Activated T-cell treated with anti-CD3 and anti-CD28 coated beads, Interleukin-2, amount 50 U/mL, for 4 hours (primary cell): ENCODE measurements at regions not wholly inside any gene's neighbourhood (a gene's known extent, or its start where the extent isn't known, plus 50 kb on each side); places are given as distances from the start of the nearest gene placed in this dataset.

ENCODE experiments used
- ATAC-seq, 2 donors: fragments of 200-7000 bp; cut with Tn5 transposase; one replicate each; pipeline ENCODE4 v1.10.0; 2021
- DNase-seq: peaks from one replicate; pipeline ENCODE4 v3.0.0-alpha.2; 2020
- H3K27me3 Mint-ChIP-seq: one replicate; pipeline ENCODE4 v1.8.0; 2021; ENCODE audit warnings: low read depth, mixed read lengths
- H3K36me3 Mint-ChIP-seq: one replicate; pipeline ENCODE4 v1.8.0; 2022; ENCODE audit warnings: mixed read lengths; ENCODE audit not compliant: insufficient read depth
- H3K4me1 Mint-ChIP-seq: one replicate; pipeline ENCODE4 v1.8.0; 2021; ENCODE audit warnings: low read depth, mixed read lengths
- H3K4me3 Mint-ChIP-seq: one replicate; pipeline ENCODE4 v1.8.0; 2021; ENCODE audit warnings: mild to moderate bottlenecking, moderate library complexity, mixed read lengths
- H3K9me3 Mint-ChIP-seq: one replicate; pipeline ENCODE4 v1.8.0; 2021; ENCODE audit warnings: mixed read lengths

DNA sequence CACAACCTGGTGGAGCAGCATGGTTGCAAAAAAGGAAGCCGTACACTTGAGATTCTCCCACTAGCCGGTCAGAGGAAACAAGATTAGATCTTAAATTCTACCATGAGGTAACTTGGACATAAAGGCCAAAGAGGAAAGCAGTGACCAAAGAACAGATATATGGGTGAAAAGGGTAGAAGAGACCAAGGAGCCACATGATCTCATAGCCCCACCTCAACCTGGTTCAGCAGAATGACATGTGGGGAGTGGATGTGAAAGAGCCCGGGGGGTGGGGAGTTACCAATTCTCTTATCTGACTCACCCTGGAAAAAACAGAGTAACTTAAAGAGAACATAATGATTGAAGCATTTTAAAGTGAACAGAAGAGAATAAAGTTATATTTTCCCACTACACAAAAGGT, 683.0 kb downstream of the DSC3 start:
- no peak for DNase-seq
- H3K9me3 Mint-ChIP-seq, result peaks cover 13% of the 10 kb centered on the region
- no peaks in the 10 kb centered on the region for H3K4me1 Mint-ChIP-seq
- no peak overlapping the region for H3K4me3 Mint-ChIP-seq
- H3K27me3 Mint-ChIP-seq, result no peaks in the 10 kb centered on the region
- ATAC-seq, result no peak
- no peaks in the 10 kb centered on the region for H3K36me3 Mint-ChIP-seq

DNA sequence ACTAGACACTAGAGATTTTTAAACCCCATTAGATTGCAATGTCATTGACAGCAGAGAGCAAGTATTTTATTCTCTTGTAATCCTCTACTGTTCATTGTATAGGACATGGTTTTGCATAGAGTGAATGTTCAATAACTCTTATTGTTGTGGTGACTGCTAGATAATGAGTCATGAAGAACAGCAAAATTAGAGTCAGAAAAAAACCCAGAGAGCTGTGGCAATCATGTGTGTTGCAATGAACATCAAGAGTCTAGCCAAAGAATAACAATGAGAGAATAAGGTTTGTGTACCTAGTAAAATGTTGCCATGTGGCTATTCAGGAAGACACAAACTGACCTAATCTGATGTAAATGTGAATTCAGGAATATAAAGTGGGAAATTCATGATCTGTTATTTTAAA, 684.0 kb downstream of the DSC3 start:
- H3K27me3 Mint-ChIP-seq, result no peaks in the 10 kb centered on the region
- no peak overlapping the region for H3K4me3 Mint-ChIP-seq
- ATAC-seq, result no peak
- peaks cover 10% of the 10 kb centered on the region for H3K9me3 Mint-ChIP-seq
- DNase-seq, result no peak
- no peaks in the 10 kb centered on the region for H3K4me1 Mint-ChIP-seq
- no peaks in the 10 kb centered on the region for H3K36me3 Mint-ChIP-seq

DNA sequence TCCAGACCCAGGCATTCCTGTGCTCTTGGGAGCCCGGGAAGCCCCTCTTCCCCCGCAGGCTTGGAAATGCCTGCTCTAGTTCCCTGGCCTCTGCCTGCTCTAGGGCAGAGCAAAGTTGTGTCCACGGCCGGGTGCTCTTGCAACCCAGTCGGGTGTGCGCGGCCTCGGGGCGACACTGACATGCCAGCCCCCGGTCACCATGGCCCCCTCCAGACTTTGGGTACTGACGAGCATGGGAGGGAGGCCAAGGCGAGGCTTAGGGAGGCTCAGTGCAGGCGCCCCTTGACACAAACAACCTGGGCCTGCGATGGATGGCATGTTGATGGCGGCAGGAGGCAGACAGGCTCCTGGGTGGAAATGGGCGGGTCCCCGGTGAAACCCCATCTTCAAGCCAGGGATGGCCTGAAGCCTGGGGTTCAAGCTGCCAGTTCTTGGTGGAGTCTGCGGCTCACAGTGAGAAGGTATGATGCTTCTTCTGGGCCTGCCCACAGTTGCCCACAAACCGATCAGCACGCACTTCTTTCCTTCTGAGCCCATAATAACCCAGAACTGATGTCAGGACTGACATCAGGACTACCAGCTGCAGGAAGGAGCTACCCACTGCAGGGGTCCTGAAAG, 689.9 kb downstream of the DSC3 start:
- no peak overlapping the region for H3K4me3 Mint-ChIP-seq
- no peak for DNase-seq
- no peaks in the 10 kb centered on the region for H3K4me1 Mint-ChIP-seq
- ATAC-seq, result no peak
- H3K27me3 Mint-ChIP-seq, result no peaks in the 10 kb centered on the region
- H3K36me3 Mint-ChIP-seq, result no peaks in the 10 kb centered on the region
- H3K9me3 Mint-ChIP-seq, result peaks cover 12% of the 10 kb centered on the region

DNA sequence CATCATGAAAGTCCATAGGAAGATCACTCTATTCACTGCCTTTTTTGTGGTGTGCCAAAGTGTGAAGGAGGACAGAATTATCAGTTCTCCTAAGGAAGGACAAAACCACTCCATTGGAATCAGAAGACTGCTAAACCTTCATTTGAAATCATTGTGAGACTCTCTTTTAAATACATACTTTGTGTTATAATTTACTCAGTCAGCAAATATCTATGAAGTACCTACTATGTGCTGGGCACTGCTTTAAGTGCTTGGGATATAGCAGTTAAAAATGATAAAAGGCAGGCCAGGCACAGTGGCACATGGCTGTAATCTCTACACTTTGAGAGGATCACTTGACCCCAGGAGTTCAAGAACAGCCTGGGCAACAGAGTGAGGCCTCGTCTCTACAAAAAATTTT, 692.3 kb downstream of the DSC3 start:
- no peaks in the 10 kb centered on the region for H3K27me3 Mint-ChIP-seq
- H3K36me3 Mint-ChIP-seq, result no peaks in the 10 kb centered on the region
- DNase-seq (no peak), ATAC-seq (no peak)
- H3K4me3 Mint-ChIP-seq, result no peak overlapping the region
- no peaks in the 10 kb centered on the region for H3K4me1 Mint-ChIP-seq
- peaks cover 9% of the 10 kb centered on the region for H3K9me3 Mint-ChIP-seq

DNA sequence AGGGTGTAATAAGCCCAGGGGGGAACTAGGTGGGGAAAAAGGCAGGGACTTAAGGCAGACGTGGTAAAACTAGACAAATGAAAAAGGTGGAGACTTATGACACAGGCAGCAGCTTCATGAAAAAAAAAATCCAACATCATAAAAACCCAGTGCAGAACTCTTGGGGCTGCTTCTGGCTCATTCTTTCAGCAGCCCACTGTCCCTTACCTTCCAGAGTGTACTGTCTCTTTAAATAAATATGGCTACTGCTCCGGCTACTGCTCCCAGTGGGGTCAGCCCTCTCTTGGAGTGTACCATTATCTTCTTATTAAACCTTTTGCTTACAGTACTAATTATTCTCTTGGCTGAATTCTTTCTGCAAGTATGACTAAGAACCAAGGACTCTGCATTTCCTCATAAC, 699.5 kb downstream of the DSC3 start:
- ATAC-seq (no peak), DNase-seq (no peak)
- Mint-ChIP-seq H3K27me3 (no peaks in the 10 kb centered on the region), H3K4me3 (no peak overlapping the region), H3K9me3 (peaks cover 9% of the 10 kb centered on the region), H3K4me1 (no peaks in the 10 kb centered on the region), H3K36me3 (no peaks in the 10 kb centered on the region)

DNA sequence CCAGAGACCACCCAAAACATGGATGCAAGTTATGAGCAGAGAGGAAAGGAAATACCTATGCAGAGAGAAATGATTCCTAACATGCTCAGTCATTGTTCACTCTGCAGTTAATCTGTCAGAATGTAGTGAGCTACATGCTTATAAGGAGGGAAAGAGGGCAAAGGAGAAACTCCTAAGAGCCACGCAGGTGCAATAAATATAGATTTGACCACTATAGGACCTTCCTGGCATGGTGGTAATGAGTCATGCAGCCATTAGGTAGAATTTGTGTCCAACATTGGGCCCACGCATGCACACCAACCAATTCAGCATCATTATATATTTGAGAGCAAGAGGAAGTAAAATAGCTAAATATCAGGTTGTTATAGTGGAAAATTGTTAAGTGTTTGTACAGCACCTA, 699.9 kb downstream of the DSC3 start:
- DNase-seq (no peak), ATAC-seq (no peak)
- Mint-ChIP-seq H3K4me3 (no peak overlapping the region), H3K27me3 (no peaks in the 10 kb centered on the region), H3K36me3 (no peaks in the 10 kb centered on the region), H3K9me3 (peaks cover 7% of the 10 kb centered on the region), H3K4me1 (no peaks in the 10 kb centered on the region)

DNA sequence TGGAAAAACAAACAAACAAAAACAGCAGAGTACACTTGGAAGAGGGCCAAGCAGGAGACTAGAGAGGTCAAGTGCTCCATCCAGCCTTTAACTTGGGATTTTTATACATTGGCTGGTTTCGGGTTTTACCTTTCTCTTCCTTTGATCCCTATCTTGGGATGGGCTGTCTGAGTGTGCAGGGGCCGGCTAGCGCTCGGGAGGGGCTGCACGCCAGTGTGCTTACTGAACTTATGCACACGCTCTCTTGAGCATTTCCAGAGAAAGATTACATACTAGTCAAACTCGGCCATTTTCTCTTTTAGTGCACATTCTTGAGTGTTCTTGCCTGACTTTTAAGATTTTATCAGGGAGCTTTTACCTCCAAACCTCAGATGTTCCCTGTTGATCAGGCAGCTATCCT, 707.8 kb downstream of the DSC3 start:
- H3K4me3 Mint-ChIP-seq, result no peak overlapping the region
- no peak for ATAC-seq
- H3K4me1 Mint-ChIP-seq, result no peaks in the 10 kb centered on the region
- H3K36me3 Mint-ChIP-seq, result no peaks in the 10 kb centered on the region
- DNase-seq, result no peak
- peaks cover 18% of the 10 kb centered on the region for H3K9me3 Mint-ChIP-seq
- no peaks in the 10 kb centered on the region for H3K27me3 Mint-ChIP-seq

DNA sequence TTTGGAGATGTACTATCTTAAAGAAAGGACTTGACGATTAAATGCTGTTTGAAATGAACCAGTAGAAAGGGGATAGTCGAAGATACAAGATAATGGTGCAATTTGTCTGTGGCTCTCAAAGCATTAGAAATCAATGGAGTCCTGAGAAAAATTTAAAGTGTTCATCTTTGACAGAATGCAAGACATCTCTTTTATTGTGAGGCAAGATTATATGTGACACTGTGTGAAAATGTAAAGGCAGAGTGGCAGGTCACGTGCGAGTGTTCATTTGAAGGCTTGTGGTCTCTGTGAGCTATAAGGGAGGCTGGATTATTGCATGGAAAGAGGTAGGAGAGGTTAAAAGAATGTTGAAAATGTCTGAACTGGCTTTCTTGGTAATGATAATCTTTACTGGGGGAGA, 709.2 kb downstream of the DSC3 start:
- no peaks in the 10 kb centered on the region for H3K27me3 Mint-ChIP-seq
- no peak for ATAC-seq
- no peak overlapping the region for H3K4me3 Mint-ChIP-seq
- no peak for DNase-seq
- no peaks in the 10 kb centered on the region for H3K4me1 Mint-ChIP-seq
- H3K36me3 Mint-ChIP-seq, result no peaks in the 10 kb centered on the region
- H3K9me3 Mint-ChIP-seq, result peaks cover 25% of the 10 kb centered on the region

DNA sequence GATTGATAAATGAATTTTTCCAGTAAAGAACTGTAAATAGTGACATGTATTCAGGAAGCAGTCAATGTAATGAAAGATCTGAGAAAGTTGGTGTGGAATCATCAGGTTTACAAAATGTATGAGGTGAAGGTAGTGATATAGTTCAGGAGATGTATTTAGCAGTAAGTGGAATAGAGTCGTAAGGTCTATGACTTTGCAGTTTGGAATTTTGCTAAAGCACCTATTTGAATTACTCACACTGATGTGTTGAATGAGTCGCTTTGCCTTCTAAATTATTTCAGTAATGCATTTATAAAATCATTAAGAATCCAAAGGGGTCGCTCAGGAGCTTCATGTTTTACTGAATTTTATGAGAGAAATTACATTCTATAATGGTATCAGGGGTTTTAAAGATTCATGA, 713.7 kb downstream of the DSC3 start:
- no peaks in the 10 kb centered on the region for H3K27me3 Mint-ChIP-seq
- DNase-seq, result no peak
- no peak for ATAC-seq
- H3K36me3 Mint-ChIP-seq, result no peaks in the 10 kb centered on the region
- H3K4me3 Mint-ChIP-seq, result no peak overlapping the region
- peaks cover 22% of the 10 kb centered on the region for H3K9me3 Mint-ChIP-seq
- H3K4me1 Mint-ChIP-seq, result no peaks in the 10 kb centered on the region

DNA sequence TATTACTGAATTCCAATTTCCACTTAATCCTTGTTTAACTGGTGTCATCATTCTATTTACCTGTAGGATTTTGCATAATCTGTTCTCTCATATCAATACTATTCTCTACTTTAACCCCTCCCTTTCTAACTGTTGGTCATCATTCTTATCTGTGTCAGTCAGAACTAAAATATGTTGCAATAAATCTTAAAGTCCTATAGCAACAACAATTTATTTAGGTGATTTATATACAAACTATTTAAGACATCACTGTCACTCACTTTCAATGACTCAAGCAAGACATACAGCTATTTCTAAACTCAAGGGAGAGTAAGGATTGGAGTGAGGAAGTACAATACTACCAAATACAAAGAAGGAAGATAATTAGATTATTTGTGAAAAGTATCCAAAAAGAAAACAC, 740.4 kb downstream of the DSC3 start:
- ATAC-seq (no peak), DNase-seq (no peak)
- Mint-ChIP-seq H3K4me1 (no peaks in the 10 kb centered on the region), H3K9me3 (peaks cover 5% of the 10 kb centered on the region), H3K36me3 (no peaks in the 10 kb centered on the region), H3K27me3 (no peaks in the 10 kb centered on the region), H3K4me3 (no peak overlapping the region)

DNA sequence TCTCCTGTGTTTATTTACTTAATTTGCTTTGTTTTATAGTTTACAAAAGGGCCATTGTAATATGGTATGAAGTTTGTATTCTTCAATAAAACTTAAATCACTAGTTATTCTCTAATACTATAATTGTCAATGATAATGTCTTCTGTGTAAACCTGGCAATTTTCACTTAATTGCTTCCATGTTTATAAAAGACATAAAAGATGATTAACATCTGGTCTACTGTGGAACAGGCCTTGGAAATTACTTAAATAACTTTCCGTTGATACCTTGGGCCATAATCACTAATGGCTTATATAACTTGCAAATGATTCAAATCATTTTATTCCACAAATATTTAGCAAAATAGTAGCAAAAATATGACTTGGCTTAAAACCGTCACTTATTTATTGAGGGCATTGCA, 743.8 kb downstream of the DSC3 start:
- Mint-ChIP-seq H3K4me3 (no peak overlapping the region), H3K27me3 (no peaks in the 10 kb centered on the region), H3K9me3 (peaks cover 6% of the 10 kb centered on the region), H3K36me3 (no peaks in the 10 kb centered on the region), H3K4me1 (no peaks in the 10 kb centered on the region)
- ATAC-seq (no peak), DNase-seq (no peak)

DNA sequence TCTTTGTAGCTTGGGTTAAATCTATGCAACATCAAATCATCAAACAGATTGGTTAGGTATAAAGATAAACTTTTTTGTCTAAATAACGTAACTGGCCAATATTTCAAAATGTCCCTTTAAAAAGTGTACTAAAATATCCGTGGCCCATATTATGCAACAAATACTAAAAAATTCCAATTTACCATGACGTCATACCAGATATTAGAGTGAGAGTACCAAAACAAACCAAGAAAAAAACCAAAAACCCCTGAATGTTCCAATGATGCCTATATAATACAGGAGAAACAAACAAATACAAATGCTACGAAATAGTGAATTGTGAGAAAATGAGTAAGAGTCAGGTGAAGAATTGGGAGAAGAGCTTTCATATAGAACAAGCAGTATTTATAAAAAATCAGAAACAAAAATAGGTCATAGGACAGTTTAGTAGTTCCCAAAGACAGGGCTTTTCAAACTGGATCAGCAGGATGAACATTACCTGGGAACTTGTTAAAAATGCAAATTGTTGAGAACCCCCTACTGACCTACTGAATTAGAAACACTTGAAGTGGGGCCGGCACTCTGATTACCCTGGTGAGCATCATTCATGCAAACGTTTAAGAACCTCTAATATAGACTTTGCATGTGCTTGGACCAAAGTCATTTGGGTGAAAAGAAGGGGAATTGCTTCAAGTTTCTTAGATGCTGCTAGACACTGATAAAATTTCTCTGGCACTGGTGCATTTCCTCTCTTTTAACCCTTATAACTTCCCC, 753.7 kb downstream of the DSC3 start:
- H3K27me3 Mint-ChIP-seq, result no peaks in the 10 kb centered on the region
- no peaks in the 10 kb centered on the region for H3K4me1 Mint-ChIP-seq
- H3K9me3 Mint-ChIP-seq, result peaks cover 8% of the 10 kb centered on the region
- DNase-seq (no peak), ATAC-seq (no peak)
- H3K36me3 Mint-ChIP-seq, result no peaks in the 10 kb centered on the region
- no peak overlapping the region for H3K4me3 Mint-ChIP-seq

DNA sequence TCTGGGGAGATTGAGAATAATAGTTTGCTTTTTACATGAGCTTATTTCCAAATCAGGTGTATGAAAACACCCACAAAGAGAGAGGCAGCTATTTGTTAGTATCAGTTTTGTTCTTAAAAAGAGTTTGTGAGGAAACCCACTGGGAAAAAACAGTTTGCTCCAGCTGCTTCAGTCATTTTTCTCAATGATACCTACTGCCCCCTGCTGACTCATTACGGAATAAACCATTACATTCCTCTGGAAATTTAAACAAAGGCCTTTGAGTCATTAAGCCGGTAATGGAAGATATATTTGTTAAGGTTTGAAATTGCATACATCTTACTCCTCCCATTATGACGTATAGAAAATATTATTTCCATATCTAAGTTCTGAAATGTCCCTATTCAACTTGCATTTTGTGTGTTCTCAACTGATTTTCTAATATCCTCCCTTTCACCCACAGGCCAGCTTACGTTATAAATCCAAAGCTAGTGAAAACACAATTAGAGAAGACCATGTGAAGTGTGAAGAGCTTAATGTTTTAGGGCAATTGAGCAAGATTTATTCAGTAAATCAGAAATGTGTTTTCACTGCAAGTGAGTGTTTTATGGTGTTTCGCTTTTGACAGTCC, 761.6 kb downstream of the DSC3 start:
- H3K4me3 Mint-ChIP-seq, result no peak overlapping the region
- no peaks in the 10 kb centered on the region for H3K27me3 Mint-ChIP-seq
- DNase-seq (no peak), ATAC-seq (no peak)
- no peaks in the 10 kb centered on the region for H3K36me3 Mint-ChIP-seq
- H3K4me1 Mint-ChIP-seq, result no peaks in the 10 kb centered on the region
- H3K9me3 Mint-ChIP-seq, result no peaks in the 10 kb centered on the region

DNA sequence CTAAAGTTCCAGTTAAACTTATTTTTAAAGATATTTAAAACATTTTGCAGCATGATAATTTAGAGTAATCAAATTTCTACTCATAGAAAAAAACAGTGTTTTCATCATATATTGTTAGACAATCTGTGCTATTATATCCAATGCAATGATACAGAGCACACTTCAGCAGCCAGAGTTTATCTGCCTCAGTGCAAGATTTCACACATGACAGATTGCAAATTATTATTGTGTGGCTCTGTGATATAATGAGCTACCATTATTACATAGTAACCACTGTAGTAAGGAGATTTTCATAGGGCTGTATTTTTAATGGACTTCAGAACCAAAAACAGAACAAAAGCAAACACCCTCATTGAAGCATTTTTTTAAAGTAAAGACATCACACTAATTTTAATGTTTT, 762.4 kb downstream of the DSC3 start:
- ATAC-seq, result no peak
- Mint-ChIP-seq H3K36me3 (no peaks in the 10 kb centered on the region), H3K9me3 (no peaks in the 10 kb centered on the region), H3K4me1 (no peaks in the 10 kb centered on the region), H3K27me3 (no peaks in the 10 kb centered on the region), H3K4me3 (no peak overlapping the region)
- no peak for DNase-seq

DNA sequence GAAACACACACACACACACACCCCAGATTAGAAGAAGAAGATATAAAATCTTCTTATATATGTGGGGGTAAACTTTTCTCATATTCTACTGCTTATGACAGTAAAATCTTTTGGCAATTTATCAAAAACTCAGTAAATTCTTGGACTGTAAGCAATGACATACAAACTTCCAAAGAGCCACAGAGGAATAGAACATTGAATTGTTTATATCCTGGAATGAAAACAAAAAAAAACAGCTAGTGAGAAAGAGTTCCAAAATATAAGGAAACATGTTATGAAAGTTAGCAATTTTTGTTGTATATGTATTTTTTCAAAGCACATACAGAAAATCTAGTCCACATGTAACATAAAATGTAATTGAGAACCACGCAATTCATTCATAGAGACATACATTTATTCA, 764.9 kb downstream of the DSC3 start:
- H3K27me3 Mint-ChIP-seq, result no peaks in the 10 kb centered on the region
- peaks cover 3% of the 10 kb centered on the region for H3K9me3 Mint-ChIP-seq
- no peaks in the 10 kb centered on the region for H3K36me3 Mint-ChIP-seq
- H3K4me1 Mint-ChIP-seq, result no peaks in the 10 kb centered on the region
- DNase-seq (no peak), ATAC-seq (no peak)
- H3K4me3 Mint-ChIP-seq, result no peak overlapping the region
